Neural progenitor cell (in vitro differentiated cells): ENCODE measurements at regions not wholly inside any gene's neighbourhood (a gene's known extent, or its start where the extent isn't known, plus 50 kb on each side); places are given as distances from the start of the nearest gene placed in this dataset.

Source experiments
- DNase-seq: peaks from one replicate; pipeline ENCODE4 v3.0.0-alpha.2; 2016; ENCODE audit warnings: low spot score
- H2AFZ ChIP-seq: fragments of 200-600 bp; sonication (generic); replicated peaks from 2 replicates; pipeline ENCODE4 v1.6.1; 2016; ENCODE audit warnings: antibody characterized with exemption
- H3F3A ChIP-seq: fragments of 200-600 bp; sonication (generic); 2 replicates; pipeline ENCODE4 v1.6.1; 2016; ENCODE audit warnings: antibody characterized with exemption, low read depth
- H3K27ac ChIP-seq: fragments of 200-600 bp; sonication (generic); 2 replicates; pipeline ENCODE4 v1.5.1; 2016; ENCODE audit warnings: mild to moderate bottlenecking
- H3K27me3 ChIP-seq: fragments of 200-600 bp; sonication (generic); 2 replicates; pipeline ENCODE4 v1.6.1; 2016; ENCODE audit warnings: mild to moderate bottlenecking, moderate library complexity
- H3K36me3 ChIP-seq: fragments of 200-600 bp; sonication (generic); 2 replicates; pipeline ENCODE4 v1.5.1; 2016
- H3K4me1 ChIP-seq: fragments of 200-600 bp; sonication (generic); 2 replicates; pipeline ENCODE4 v1.6.1; 2016; ENCODE audit warnings: mixed run types
- H3K4me2 ChIP-seq: fragments of 200-600 bp; sonication (generic); 2 replicates; pipeline ENCODE4 v1.6.1; 2016
- H3K4me3 ChIP-seq: fragments of 200-600 bp; sonication (generic); 2 replicates; pipeline ENCODE4 v1.5.1; 2016
- H3K79me2 ChIP-seq: fragments of 200-600 bp; sonication (generic); 2 replicates; pipeline ENCODE4 v1.6.1; 2016; ENCODE audit warnings: low read depth
- H3K9ac ChIP-seq: fragments of 200-600 bp; sonication (generic); 2 replicates; pipeline ENCODE4 v1.6.1; 2016
- H3K9me3 ChIP-seq: fragments of 200-600 bp; sonication (generic); 2 replicates; pipeline ENCODE4 v1.5.1; 2016; ENCODE audit warnings: low read depth
- H4K20me1 ChIP-seq: fragments of 200-600 bp; sonication (generic); 2 replicates; pipeline ENCODE4 v1.6.1; 2016; ENCODE audit warnings: low read depth
- H3K27ac Mint-ChIP-seq: 3 replicates; pipeline ENCODE4 v1.8.0; 2021; ENCODE audit warnings: mixed read lengths
- H3K27me3 Mint-ChIP-seq: 2 replicates; pipeline ENCODE4 v1.8.0; 2022; ENCODE audit warnings: low read depth, mild to moderate bottlenecking, inconsistent platforms, moderate library complexity, mixed read lengths; ENCODE audit not compliant: insufficient read depth
- H3K36me3 Mint-ChIP-seq: 3 replicates; pipeline ENCODE4 v1.8.0; 2021; ENCODE audit warnings: mixed read lengths
- H3K4me1 Mint-ChIP-seq: 3 replicates; pipeline ENCODE4 v1.8.0; 2021; ENCODE audit warnings: mixed read lengths
- H3K4me3 Mint-ChIP-seq: 3 replicates; pipeline ENCODE4 v1.8.0; 2021; ENCODE audit warnings: mild to moderate bottlenecking, moderate library complexity, mixed read lengths
- H3K9me3 Mint-ChIP-seq: 3 replicates; pipeline ENCODE4 v1.8.0; 2020; ENCODE audit warnings: mixed read lengths
- CTCF ChIP-seq: fragments of 200-600 bp; sonication (generic); IDR thresholded peaks from 2 replicates; pipeline ENCODE4 v1.5.1; 2017; ENCODE audit warnings: antibody characterized with exemption, mild to moderate bottlenecking
- EZH2 ChIP-seq: fragments of 200-600 bp; sonication (generic); IDR thresholded peaks from 2 replicates; pipeline ENCODE4 v1.6.1; 2017; ENCODE audit warnings: antibody characterized with exemption, mild to moderate bottlenecking, moderate library complexity
- EZH2phosphoT487 ChIP-seq: fragments of 200-600 bp; sonication (generic); IDR thresholded peaks from 2 replicates; pipeline ENCODE4 v1.6.1; 2017; ENCODE audit warnings: antibody characterized with exemption

GRCh38 chr3:117754058-117754457 lies 1044.5 kb downstream of the TUSC7 start:
- no peaks in the 10 kb centered on the region for H3F3A ChIP-seq
- H3K9me3 ChIP-seq, result no peaks in the 10 kb centered on the region
- H3K4me1 ChIP-seq, result peaks cover 25% of the 10 kb centered on the region
- H3K9ac ChIP-seq, result no peak overlapping the region
- no peaks in the 10 kb centered on the region for H3K36me3 ChIP-seq
- Mint-ChIP-seq H3K4me1 (peaks cover 9% of the 10 kb centered on the region), H3K27me3 (peaks cover 2% of the 10 kb centered on the region), H3K36me3 (no peaks in the 10 kb centered on the region), H3K9me3 (no peaks in the 10 kb centered on the region), H3K4me3 (no peak overlapping the region), H3K27ac (no peak overlapping the region)
- H3K4me3 ChIP-seq, result no peak overlapping the region
- no peak overlapping the region for H2AFZ ChIP-seq
- H3K27me3 ChIP-seq, result no peaks in the 10 kb centered on the region
- no peak overlapping the region for H3K27ac ChIP-seq
- H3K79me2 ChIP-seq, result no peaks in the 10 kb centered on the region
- TF ChIP-seq EZH2phosphoT487 (no peak), CTCF (no peak), EZH2 (no peak)
- no peak overlapping the region for H3K4me2 ChIP-seq
- no peak for DNase-seq
- H4K20me1 ChIP-seq, result no peaks in the 10 kb centered on the region

- Histone ChIP-seq H3F3A (no peaks in the 10 kb centered on the region), H3K9me3 (no peaks in the 10 kb centered on the region), H2AFZ (no peak overlapping the region), H3K27me3 (no peaks in the 10 kb centered on the region), H3K9ac (no peak overlapping the region), H3K27ac (no peak overlapping the region), H3K79me2 (no peaks in the 10 kb centered on the region), H3K4me1 (peaks cover 25% of the 10 kb centered on the region), H4K20me1 (no peaks in the 10 kb centered on the region), H3K4me2 (no peak overlapping the region), H3K36me3 (no peaks in the 10 kb centered on the region), H3K4me3 (no peak overlapping the region)
- no peak for DNase-seq
- Mint-ChIP-seq H3K9me3 (no peaks in the 10 kb centered on the region), H3K4me3 (no peak overlapping the region), H3K36me3 (no peaks in the 10 kb centered on the region), H3K27me3 (no peaks in the 10 kb centered on the region), H3K27ac (no peak overlapping the region), H3K4me1 (peaks cover 9% of the 10 kb centered on the region)
- no peak for TF ChIP-seq EZH2phosphoT487
- no peak for TF ChIP-seq CTCF
- no peak for TF ChIP-seq EZH2
These were observed 1045.3 kb downstream of the TUSC7 start for GRCh38 chr3:117754841-117755240.

- no peak overlapping the region for H3K27ac Mint-ChIP-seq
- Histone ChIP-seq H3F3A (no peaks in the 10 kb centered on the region), H3K9ac (no peak overlapping the region), H3K27me3 (no peaks in the 10 kb centered on the region), H3K27ac (no peak overlapping the region), H3K4me1 (peaks cover 20% of the 10 kb centered on the region), H2AFZ (no peak overlapping the region), H3K79me2 (no peaks in the 10 kb centered on the region), H4K20me1 (no peaks in the 10 kb centered on the region), H3K9me3 (no peaks in the 10 kb centered on the region), H3K4me2 (no peak overlapping the region), H3K36me3 (no peaks in the 10 kb centered on the region), H3K4me3 (no peak overlapping the region)
- H3K9me3 Mint-ChIP-seq, result no peaks in the 10 kb centered on the region
- H3K4me3 Mint-ChIP-seq, result no peak overlapping the region
- no peaks in the 10 kb centered on the region for H3K27me3 Mint-ChIP-seq
- H3K4me1 Mint-ChIP-seq, result peaks cover under 1% of the 10 kb centered on the region
- TF ChIP-seq CTCF (no peak), EZH2 (no peak), EZH2phosphoT487 (no peak)
- DNase-seq, result peak; percentile 29
- no peaks in the 10 kb centered on the region for H3K36me3 Mint-ChIP-seq
These were observed 1047.0 kb downstream of the TUSC7 start for GRCh38 chr3:117756563-117756962.
